OCI-LY7 (cell line): ENCODE measurements at regions not wholly inside any gene's neighbourhood (a gene's known extent, or its start where the extent isn't known, plus 50 kb on each side); places are given as distances from the start of the nearest gene placed in this dataset.

Experiments used
- EZH2phosphoT487 ChIP-seq: fragments of 200-600 bp; sonication (generic); IDR thresholded peaks from 2 replicates; pipeline ENCODE4 v1.6.1; 2018; ENCODE audit warnings: low read depth, borderline replicate concordance, mild to moderate bottlenecking, mixed run types, antibody characterized with exemption, low read length, moderate library complexity, mixed read lengths
- TF ChIP-seq, protein P1 (sequence below): fragments of 200-600 bp; sonication (generic); conservative IDR thresholded peaks from 2 replicates; pipeline ENCODE4 v1.5.1; 2014; ENCODE audit warnings: mild to moderate bottlenecking, antibody characterized with exemption, low read length, moderate library complexity, mixed read lengths

DNA sequence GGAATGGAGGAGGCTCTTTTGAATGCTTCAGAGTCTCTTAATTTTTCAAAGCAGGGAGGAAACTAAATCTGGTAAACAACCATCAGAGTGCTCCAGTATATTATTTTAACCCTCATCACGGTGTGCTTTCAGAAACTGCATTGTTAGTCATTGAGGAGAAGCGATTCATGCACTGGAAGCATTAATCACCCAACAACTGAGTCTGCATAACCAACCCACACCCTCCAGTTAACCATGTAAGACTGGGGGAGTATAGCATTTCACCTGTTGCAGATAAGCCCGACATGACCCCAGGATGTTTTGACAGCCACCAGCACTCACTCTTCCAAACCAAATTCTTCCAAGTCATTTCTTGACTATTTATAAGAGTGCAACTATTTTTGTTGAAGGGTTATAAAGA, 257.6 kb downstream of the GATA3 start:
- TF ChIP-seq, protein P1, sequence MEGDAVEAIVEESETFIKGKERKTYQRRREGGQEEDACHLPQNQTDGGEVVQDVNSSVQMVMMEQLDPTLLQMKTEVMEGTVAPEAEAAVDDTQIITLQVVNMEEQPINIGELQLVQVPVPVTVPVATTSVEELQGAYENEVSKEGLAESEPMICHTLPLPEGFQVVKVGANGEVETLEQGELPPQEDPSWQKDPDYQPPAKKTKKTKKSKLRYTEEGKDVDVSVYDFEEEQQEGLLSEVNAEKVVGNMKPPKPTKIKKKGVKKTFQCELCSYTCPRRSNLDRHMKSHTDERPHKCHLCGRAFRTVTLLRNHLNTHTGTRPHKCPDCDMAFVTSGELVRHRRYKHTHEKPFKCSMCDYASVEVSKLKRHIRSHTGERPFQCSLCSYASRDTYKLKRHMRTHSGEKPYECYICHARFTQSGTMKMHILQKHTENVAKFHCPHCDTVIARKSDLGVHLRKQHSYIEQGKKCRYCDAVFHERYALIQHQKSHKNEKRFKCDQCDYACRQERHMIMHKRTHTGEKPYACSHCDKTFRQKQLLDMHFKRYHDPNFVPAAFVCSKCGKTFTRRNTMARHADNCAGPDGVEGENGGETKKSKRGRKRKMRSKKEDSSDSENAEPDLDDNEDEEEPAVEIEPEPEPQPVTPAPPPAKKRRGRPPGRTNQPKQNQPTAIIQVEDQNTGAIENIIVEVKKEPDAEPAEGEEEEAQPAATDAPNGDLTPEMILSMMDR: no peak
- no peak for TF ChIP-seq EZH2phosphoT487
